ENCODE measurements at regions not wholly inside any gene's neighbourhood (a gene's known extent, or its start where the extent isn't known, plus 50 kb on each side); places are given as distances from the start of the nearest gene placed in this dataset.

DNA sequence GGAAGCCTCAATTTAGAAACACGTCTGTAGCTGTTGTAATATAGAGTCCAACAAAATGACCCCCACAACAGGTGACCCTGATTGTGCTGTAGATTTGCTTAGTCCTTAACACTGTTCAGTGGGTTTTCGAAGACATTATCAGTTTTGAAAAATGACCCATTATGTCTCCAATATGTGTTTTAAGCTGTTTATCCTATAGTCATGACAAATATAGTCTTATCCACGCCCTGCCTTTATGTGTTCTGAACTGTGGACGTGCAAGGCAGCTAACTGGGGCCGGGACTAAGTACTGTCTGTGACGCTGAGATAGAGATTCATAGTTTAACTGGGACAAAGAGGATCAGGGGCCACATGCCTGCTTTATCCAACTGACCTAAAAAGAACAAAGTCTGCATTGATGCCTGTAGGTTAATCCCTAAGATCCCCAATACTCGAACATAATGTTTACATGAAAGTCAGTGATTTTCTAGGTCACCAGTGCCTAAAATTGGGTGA is 192.4 kb downstream of the CD83 start:
- in situ Hi-C loops (cut with HindIII; ENCODE audit: low pct_unique_long_range_greater_than_20kb, low sequenced_read_pairs): no loop called here
- TF ChIP-seq CTCF (IDR thresholded peaks at IDR 0.05) (no peak), SIN3A (IDR thresholded peaks at IDR 0.05; ENCODE audit: borderline replicate concordance, insufficient read depth, low read depth, low read length) (no peak), POLR2AphosphoS5 (IDR thresholded peaks at IDR 0.05; ENCODE audit: low read depth, low read length) (no peak), TCF7L2 (IDR thresholded peaks at IDR 0.05; ENCODE audit: low read depth, low read length) (no peak)
- TF ChIP-seq, protein P1, sequence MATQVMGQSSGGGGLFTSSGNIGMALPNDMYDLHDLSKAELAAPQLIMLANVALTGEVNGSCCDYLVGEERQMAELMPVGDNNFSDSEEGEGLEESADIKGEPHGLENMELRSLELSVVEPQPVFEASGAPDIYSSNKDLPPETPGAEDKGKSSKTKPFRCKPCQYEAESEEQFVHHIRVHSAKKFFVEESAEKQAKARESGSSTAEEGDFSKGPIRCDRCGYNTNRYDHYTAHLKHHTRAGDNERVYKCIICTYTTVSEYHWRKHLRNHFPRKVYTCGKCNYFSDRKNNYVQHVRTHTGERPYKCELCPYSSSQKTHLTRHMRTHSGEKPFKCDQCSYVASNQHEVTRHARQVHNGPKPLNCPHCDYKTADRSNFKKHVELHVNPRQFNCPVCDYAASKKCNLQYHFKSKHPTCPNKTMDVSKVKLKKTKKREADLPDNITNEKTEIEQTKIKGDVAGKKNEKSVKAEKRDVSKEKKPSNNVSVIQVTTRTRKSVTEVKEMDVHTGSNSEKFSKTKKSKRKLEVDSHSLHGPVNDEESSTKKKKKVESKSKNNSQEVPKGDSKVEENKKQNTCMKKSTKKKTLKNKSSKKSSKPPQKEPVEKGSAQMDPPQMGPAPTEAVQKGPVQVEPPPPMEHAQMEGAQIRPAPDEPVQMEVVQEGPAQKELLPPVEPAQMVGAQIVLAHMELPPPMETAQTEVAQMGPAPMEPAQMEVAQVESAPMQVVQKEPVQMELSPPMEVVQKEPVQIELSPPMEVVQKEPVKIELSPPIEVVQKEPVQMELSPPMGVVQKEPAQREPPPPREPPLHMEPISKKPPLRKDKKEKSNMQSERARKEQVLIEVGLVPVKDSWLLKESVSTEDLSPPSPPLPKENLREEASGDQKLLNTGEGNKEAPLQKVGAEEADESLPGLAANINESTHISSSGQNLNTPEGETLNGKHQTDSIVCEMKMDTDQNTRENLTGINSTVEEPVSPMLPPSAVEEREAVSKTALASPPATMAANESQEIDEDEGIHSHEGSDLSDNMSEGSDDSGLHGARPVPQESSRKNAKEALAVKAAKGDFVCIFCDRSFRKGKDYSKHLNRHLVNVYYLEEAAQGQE (IDR thresholded peaks at IDR 0.05; ENCODE audit: insufficient read depth in 1 of 2, low read depth in 2 of 2, low read length in 1 of 2): no peak
- H3K27me3 ChIP-seq (ENCODE audit: control insufficient read depth, insufficient read depth, low read length): peaks cover 6% of the 10 kb centered on the region; the same call in 1 of the 2 replicates
- no peak for DNase-seq (ENCODE audit: low read depth, low spot score)
- H3K9me3 ChIP-seq (ENCODE audit: control insufficient read depth, insufficient read depth, low read depth, low read length): no peaks in the 10 kb centered on the region
- ChIA-PET POLR2A (no interaction called here), CTCF (no interaction called here)
- no peaks in the 10 kb centered on the region for H3K36me3 ChIP-seq (ENCODE audit: control insufficient read depth, insufficient read depth, low read length)
- ATAC-seq: no peak
- H3K27ac ChIP-seq (ENCODE audit: low read length): no peak overlapping the region
- no peak overlapping the region for H3K4me3 ChIP-seq (ENCODE audit: low read depth in 2 of 2, low read length in 2 of 2)
- no peaks in the 10 kb centered on the region for H3K4me1 ChIP-seq (ENCODE audit: control insufficient read depth, insufficient read depth, low read length)
- intact Hi-C loops (cut with micrococcal nuclease; ENCODE audit: unreplicated experiment): no loop called here
- no TSS peak for BruUV-seq (replicated peaks)

DNA sequence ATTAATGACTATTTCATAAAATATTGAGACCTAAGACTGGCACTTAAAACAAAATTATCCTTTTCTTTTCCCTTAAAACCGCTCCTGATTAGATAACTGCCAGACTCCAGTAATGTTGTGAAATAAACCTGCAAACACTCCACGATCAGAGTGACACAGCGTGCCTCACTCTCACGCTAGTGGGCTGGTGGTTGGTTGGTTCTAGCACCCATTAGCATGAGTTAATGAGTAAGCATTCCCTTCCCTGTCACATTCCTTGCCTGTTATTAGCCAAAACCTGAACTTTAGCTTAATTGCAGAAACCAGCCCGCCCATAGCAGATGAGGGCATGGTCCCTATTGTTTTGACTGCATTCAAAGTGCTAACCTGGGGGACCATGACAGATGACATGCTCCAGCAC is 193.4 kb downstream of the CD83 start:
- no TSS peak for BruUV-seq (replicated peaks)
- Histone ChIP-seq H3K4me1 (ENCODE audit: control insufficient read depth, insufficient read depth, low read length) (no peaks in the 10 kb centered on the region), H3K4me3 (ENCODE audit: low read depth in 2 of 2, low read length in 2 of 2) (no peak overlapping the region), H3K27ac (ENCODE audit: low read length) (no peak overlapping the region), H3K27me3 (ENCODE audit: control insufficient read depth, insufficient read depth, low read length) (peaks cover 6% of the 10 kb centered on the region; the same call in 1 of the 2 replicates), H3K9me3 (ENCODE audit: control insufficient read depth, insufficient read depth, low read depth, low read length) (no peaks in the 10 kb centered on the region), H3K36me3 (ENCODE audit: control insufficient read depth, insufficient read depth, low read length) (no peaks in the 10 kb centered on the region)
- intact Hi-C loops (cut with micrococcal nuclease; ENCODE audit: unreplicated experiment): no loop called here
- ATAC-seq (no peak), DNase-seq (ENCODE audit: low read depth, low spot score) (no peak)
- TF ChIP-seq POLR2AphosphoS5 (IDR thresholded peaks at IDR 0.05; ENCODE audit: low read depth, low read length) (no peak), SIN3A (IDR thresholded peaks at IDR 0.05; ENCODE audit: borderline replicate concordance, insufficient read depth, low read depth, low read length) (no peak), TCF7L2 (IDR thresholded peaks at IDR 0.05; ENCODE audit: low read depth, low read length) (no peak), CTCF (IDR thresholded peaks at IDR 0.05) (no peak)
- TF ChIP-seq, protein P1 (IDR thresholded peaks at IDR 0.05; ENCODE audit: insufficient read depth in 1 of 2, low read depth in 2 of 2, low read length in 1 of 2): no peak
- POLR2A ChIA-PET: no interaction called here
- in situ Hi-C loops (cut with HindIII; ENCODE audit: low pct_unique_long_range_greater_than_20kb, low sequenced_read_pairs): no loop called here
- CTCF ChIA-PET: no interaction called here
